ENCODE measurements at regions not wholly inside any gene's neighbourhood (a gene's known extent, or its start where the extent isn't known, plus 50 kb on each side); places are given as distances from the start of the nearest gene placed in this dataset.

GRCh38 chr1:101147381-101147780, 89.4 kb upstream of the S1PR1 start:
- no peak for DNase-seq
- no peaks in the 10 kb centered on the region for H3K9me2 ChIP-seq (ENCODE audit: insufficient read depth)
- H3K27me3 ChIP-seq (replicated peaks; ENCODE audit: insufficient read depth): no peaks in the 10 kb centered on the region
- in situ Hi-C loops (cut with MboI): no loop called here
- H3K36me3 ChIP-seq (ENCODE audit: low read depth): no peaks in the 10 kb centered on the region
- no peaks in the 10 kb centered on the region for H3F3A ChIP-seq (ENCODE audit: insufficient read depth)
- TF ChIP-seq EZH2phosphoT487 (IDR thresholded peaks at IDR 0.05; ENCODE audit: insufficient read depth, low read depth): no peak
- TF ChIP-seq EZH2 (IDR thresholded peaks at IDR 0.05; ENCODE audit: insufficient read depth, poor library complexity, severe bottlenecking): no peak
- H2AFZ ChIP-seq: no peak overlapping the region
- H3K9me3 ChIP-seq (ENCODE audit: low read depth): no peaks in the 10 kb centered on the region
- no peak overlapping the region for H3K27ac ChIP-seq
- no peak overlapping the region for H3K4me2 ChIP-seq (ENCODE audit: unreplicated experiment)
- H4K20me1 ChIP-seq (ENCODE audit: insufficient read depth): no peaks in the 10 kb centered on the region
- H3K4me3 ChIP-seq: no peak overlapping the region
- no peak overlapping the region for H3K9ac ChIP-seq
- H3K4me1 ChIP-seq (ENCODE audit: insufficient read depth): peaks cover 21% of the 10 kb centered on the region
- no peaks in the 10 kb centered on the region for H3K79me2 ChIP-seq (ENCODE audit: insufficient read depth)
- 51 to 53% methylated on average over 3 of the region's 3 CpGs for WGBS, 2 experiments (ENCODE audit: low coverage in 1 of 2, low lambda C conversion rate in 2 of 2, missing lambda C conversion rate in 2 of 2)

DNA sequence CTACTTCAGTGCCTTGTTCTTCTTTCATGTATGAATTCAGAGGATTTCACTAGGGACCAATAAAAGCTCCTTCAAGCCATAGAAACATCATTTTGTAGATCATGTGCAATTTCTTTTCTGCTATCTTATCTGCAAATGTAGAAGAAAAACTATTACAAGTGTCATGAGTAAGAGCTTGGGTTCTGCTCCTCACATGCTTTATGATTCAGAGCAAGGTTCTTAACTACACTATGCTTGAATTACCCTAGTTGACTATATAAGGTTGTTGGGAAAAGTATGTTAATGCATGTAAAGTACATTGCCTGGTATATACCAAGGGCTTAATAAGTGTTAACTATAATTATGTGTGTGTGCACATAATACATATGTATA, 91.4 kb upstream of the S1PR1 start:
- TF ChIP-seq EZH2phosphoT487 (IDR thresholded peaks at IDR 0.05; ENCODE audit: insufficient read depth, low read depth): no peak
- no peak overlapping the region for H3K27ac ChIP-seq
- peak; percentile 20 for DNase-seq

DNA sequence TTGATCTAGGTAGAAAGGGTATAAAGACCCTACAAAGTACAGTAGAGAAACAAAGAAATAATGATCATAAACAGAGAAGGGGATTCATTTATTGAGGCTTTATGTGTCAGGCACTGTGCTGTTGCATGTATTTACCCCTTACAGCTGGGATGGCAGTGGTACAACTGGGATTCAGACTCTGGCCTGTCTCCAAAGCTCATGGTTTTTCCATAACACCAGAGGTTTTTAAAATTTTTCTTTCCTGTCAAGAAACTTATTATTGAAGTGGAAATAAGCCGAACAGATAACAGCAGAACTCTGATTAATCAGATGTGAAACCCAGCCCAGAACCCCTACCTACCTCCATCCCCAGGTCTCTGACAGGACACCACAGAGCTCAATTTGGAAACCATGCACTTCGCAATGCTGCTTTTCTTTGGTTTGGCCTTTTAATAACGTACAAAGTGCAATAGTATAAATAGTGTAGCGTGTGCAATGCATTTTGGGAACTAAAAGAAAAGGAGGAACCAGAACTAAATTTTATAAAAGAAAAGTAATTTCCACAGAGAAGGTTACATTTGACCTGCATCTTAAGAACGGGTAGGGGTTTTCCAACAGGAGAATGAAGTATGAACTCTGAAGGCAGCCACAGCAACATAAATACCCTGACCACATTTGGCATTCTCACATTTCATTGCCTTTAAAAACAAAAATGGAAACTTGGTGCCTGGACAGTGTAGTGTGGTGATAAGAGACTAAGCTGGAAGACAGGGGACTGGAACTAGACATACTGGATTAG, 92.0 kb upstream of the S1PR1 start:
- no peaks in the 10 kb centered on the region for H3K79me2 ChIP-seq (ENCODE audit: insufficient read depth)
- H3K27me3 ChIP-seq (replicated peaks; ENCODE audit: insufficient read depth): no peaks in the 10 kb centered on the region
- no peak overlapping the region for H3K9ac ChIP-seq
- H3K9me3 ChIP-seq (ENCODE audit: low read depth): no peaks in the 10 kb centered on the region
- no peaks in the 10 kb centered on the region for H3K36me3 ChIP-seq (ENCODE audit: low read depth)
- in situ Hi-C loops (cut with MboI): no loop called here
- WGBS, 2 experiments (ENCODE audit: low coverage in 1 of 2, low lambda C conversion rate in 2 of 2, missing lambda C conversion rate in 2 of 2): 91 to 95% methylated on average over 5 of the region's 5 CpGs
- H3K9me2 ChIP-seq (ENCODE audit: insufficient read depth): no peaks in the 10 kb centered on the region
- TF ChIP-seq EZH2 (IDR thresholded peaks at IDR 0.05; ENCODE audit: insufficient read depth, poor library complexity, severe bottlenecking): no peak
- no peak for TF ChIP-seq EZH2phosphoT487 (IDR thresholded peaks at IDR 0.05; ENCODE audit: insufficient read depth, low read depth)
- no peak overlapping the region for H3K4me3 ChIP-seq
- H3K4me1 ChIP-seq (ENCODE audit: insufficient read depth): peaks cover 12% of the 10 kb centered on the region
- no peak overlapping the region for H2AFZ ChIP-seq
- no peak overlapping the region for H3K27ac ChIP-seq
- no peak overlapping the region for H3K4me2 ChIP-seq (ENCODE audit: unreplicated experiment)
- DNase-seq: no peak
- no peaks in the 10 kb centered on the region for H3F3A ChIP-seq (ENCODE audit: insufficient read depth)
- H4K20me1 ChIP-seq (ENCODE audit: insufficient read depth): no peaks in the 10 kb centered on the region

More for the DNA sequence above, 91.4 kb upstream of the S1PR1 start:
- H3K9me3 ChIP-seq (ENCODE audit: low read depth): no peaks in the 10 kb centered on the region
- H4K20me1 ChIP-seq (ENCODE audit: insufficient read depth): no peaks in the 10 kb centered on the region
- no peak overlapping the region for H2AFZ ChIP-seq
- no peak overlapping the region for H3K9ac ChIP-seq
- in situ Hi-C loops (cut with MboI): no loop called here
- no peaks in the 10 kb centered on the region for H3K79me2 ChIP-seq (ENCODE audit: insufficient read depth)
- H3K4me3 ChIP-seq: no peak overlapping the region
- H3F3A ChIP-seq (ENCODE audit: insufficient read depth): no peaks in the 10 kb centered on the region
- no peaks in the 10 kb centered on the region for H3K36me3 ChIP-seq (ENCODE audit: low read depth)
- no peaks in the 10 kb centered on the region for H3K9me2 ChIP-seq (ENCODE audit: insufficient read depth)
- no peak overlapping the region for H3K4me2 ChIP-seq (ENCODE audit: unreplicated experiment)
- no peaks in the 10 kb centered on the region for H3K27me3 ChIP-seq (replicated peaks; ENCODE audit: insufficient read depth)
- H3K4me1 ChIP-seq (ENCODE audit: insufficient read depth): peaks cover 18% of the 10 kb centered on the region

GRCh38 chr1:101142244-101142643, 94.6 kb upstream of the S1PR1 start:
- H3K27me3 ChIP-seq (replicated peaks; ENCODE audit: insufficient read depth): no peaks in the 10 kb centered on the region
- 94 to 100% methylated on average over 1 of the region's 1 CpG for WGBS, 2 experiments (ENCODE audit: low coverage in 1 of 2, low lambda C conversion rate in 2 of 2, missing lambda C conversion rate in 2 of 2)
- TF ChIP-seq EZH2 (IDR thresholded peaks at IDR 0.05; ENCODE audit: insufficient read depth, poor library complexity, severe bottlenecking) (no peak), EZH2phosphoT487 (IDR thresholded peaks at IDR 0.05; ENCODE audit: insufficient read depth, low read depth) (no peak)
- peaks cover 7% of the 10 kb centered on the region; the same call in 1 of the 2 replicates for H3F3A ChIP-seq (ENCODE audit: insufficient read depth)
- H3K36me3 ChIP-seq (ENCODE audit: low read depth): no peaks in the 10 kb centered on the region
- in situ Hi-C loops (cut with MboI): no loop called here
- H3K27ac ChIP-seq: no peak overlapping the region
- H4K20me1 ChIP-seq (ENCODE audit: insufficient read depth): no peaks in the 10 kb centered on the region
- no peak overlapping the region for H3K4me3 ChIP-seq
- H3K4me1 ChIP-seq (ENCODE audit: insufficient read depth): peaks cover 9% of the 10 kb centered on the region
- no peaks in the 10 kb centered on the region for H3K9me2 ChIP-seq (ENCODE audit: insufficient read depth)
- H3K9ac ChIP-seq: no peak overlapping the region
- DNase-seq: no peak
- no peaks in the 10 kb centered on the region for H3K9me3 ChIP-seq (ENCODE audit: low read depth)
- H3K4me2 ChIP-seq (ENCODE audit: unreplicated experiment): no peak overlapping the region
- H3K79me2 ChIP-seq (ENCODE audit: insufficient read depth): no peaks in the 10 kb centered on the region
- H2AFZ ChIP-seq: no peak overlapping the region

GRCh38 chr1:101141376-101141775, 95.4 kb upstream of the S1PR1 start:
- H3K9me2 ChIP-seq (ENCODE audit: insufficient read depth): no peaks in the 10 kb centered on the region
- no peaks in the 10 kb centered on the region for H3K27me3 ChIP-seq (replicated peaks; ENCODE audit: insufficient read depth)
- peaks cover 15% of the 10 kb centered on the region for H3F3A ChIP-seq (ENCODE audit: insufficient read depth)
- no peaks in the 10 kb centered on the region for H3K79me2 ChIP-seq (ENCODE audit: insufficient read depth)
- H3K9ac ChIP-seq: no peak overlapping the region
- H2AFZ ChIP-seq: no peak overlapping the region
- no peaks in the 10 kb centered on the region for H4K20me1 ChIP-seq (ENCODE audit: insufficient read depth)
- no peak overlapping the region for H3K4me3 ChIP-seq
- TF ChIP-seq EZH2phosphoT487 (IDR thresholded peaks at IDR 0.05; ENCODE audit: insufficient read depth, low read depth) (no peak), EZH2 (IDR thresholded peaks at IDR 0.05; ENCODE audit: insufficient read depth, poor library complexity, severe bottlenecking) (no peak)
- no peaks in the 10 kb centered on the region for H3K36me3 ChIP-seq (ENCODE audit: low read depth)
- no peak for DNase-seq
- H3K9me3 ChIP-seq (ENCODE audit: low read depth): no peaks in the 10 kb centered on the region
- H3K4me1 ChIP-seq (ENCODE audit: insufficient read depth): peaks cover 18% of the 10 kb centered on the region
- WGBS, 2 experiments (ENCODE audit: low coverage in 1 of 2, low lambda C conversion rate in 2 of 2, missing lambda C conversion rate in 2 of 2): 90 to 94% methylated on average over 2 of the region's 2 CpGs
- in situ Hi-C loops (cut with MboI): no loop called here
- no peak overlapping the region for H3K4me2 ChIP-seq (ENCODE audit: unreplicated experiment)
- no peak overlapping the region for H3K27ac ChIP-seq

All from GM23248 (cell line).